ENCODE measurements at regions not wholly inside any gene's neighbourhood (a gene's known extent, or its start where the extent isn't known, plus 50 kb on each side); places are given as distances from the start of the nearest gene placed in this dataset.

GRCh38 chr9:36488389-36488756 lies 84.3 kb upstream of the MELK start:
- CTCF ChIA-PET = interaction anchor here (0.6 kb wide), 1 partner anchor 12 kb away, joined by 6 read pairs; no protein-coding TSS in a partner anchor
- intact Hi-C loops (cut with micrococcal nuclease) = no loop called here
- POLR2A ChIA-PET (ENCODE audit: unreplicated experiment) = interaction anchor here (0.6 kb wide), 1 partner anchor 81 kb away, joined by 3 read pairs; no protein-coding TSS in a partner anchor
- H3K4me2 ChIP-seq (ENCODE audit: low read length) = peak overlapping the region; percentile 97
- no peaks in the 10 kb centered on the region for H3K36me3 ChIP-seq (ENCODE audit: low read depth, low read length)
- H4K20me1 ChIP-seq (ENCODE audit: low read length) = no peaks in the 10 kb centered on the region
- H3F3A ChIP-seq (ENCODE audit: low read length, unreplicated experiment) = no peaks in the 10 kb centered on the region
- H2AFZ ChIP-seq (ENCODE audit: low read length) = peak overlapping the region; percentile 99
- peak overlapping the region; percentile 73 for H3K9ac ChIP-seq (ENCODE audit: low read length)
- H3K9me3 ChIP-seq (ENCODE audit: low read length) = no peaks in the 10 kb centered on the region
- no peak overlapping the region for H3K27ac ChIP-seq (ENCODE audit: low read length)
- ATAC-seq (no peak), DNase-seq (no peak)
- H3K79me2 ChIP-seq (ENCODE audit: low read length) = peaks cover 29% of the 10 kb centered on the region
- H3K4me1 ChIP-seq (ENCODE audit: insufficient read depth, low read length) = no peaks in the 10 kb centered on the region; the same call in 1 of the 2 replicates
- no TSS peak for BruUV-seq (replicated peaks)
- H3K27me3 ChIP-seq (ENCODE audit: low read length) = no peaks in the 10 kb centered on the region
- no peaks in the 10 kb centered on the region for H3K9me2 ChIP-seq (replicated peaks; ENCODE audit: low read length)
- peak overlapping the region; percentile 79 for H3K4me3 ChIP-seq (ENCODE audit: low read length)
- TF ChIP-seq, protein P1, sequence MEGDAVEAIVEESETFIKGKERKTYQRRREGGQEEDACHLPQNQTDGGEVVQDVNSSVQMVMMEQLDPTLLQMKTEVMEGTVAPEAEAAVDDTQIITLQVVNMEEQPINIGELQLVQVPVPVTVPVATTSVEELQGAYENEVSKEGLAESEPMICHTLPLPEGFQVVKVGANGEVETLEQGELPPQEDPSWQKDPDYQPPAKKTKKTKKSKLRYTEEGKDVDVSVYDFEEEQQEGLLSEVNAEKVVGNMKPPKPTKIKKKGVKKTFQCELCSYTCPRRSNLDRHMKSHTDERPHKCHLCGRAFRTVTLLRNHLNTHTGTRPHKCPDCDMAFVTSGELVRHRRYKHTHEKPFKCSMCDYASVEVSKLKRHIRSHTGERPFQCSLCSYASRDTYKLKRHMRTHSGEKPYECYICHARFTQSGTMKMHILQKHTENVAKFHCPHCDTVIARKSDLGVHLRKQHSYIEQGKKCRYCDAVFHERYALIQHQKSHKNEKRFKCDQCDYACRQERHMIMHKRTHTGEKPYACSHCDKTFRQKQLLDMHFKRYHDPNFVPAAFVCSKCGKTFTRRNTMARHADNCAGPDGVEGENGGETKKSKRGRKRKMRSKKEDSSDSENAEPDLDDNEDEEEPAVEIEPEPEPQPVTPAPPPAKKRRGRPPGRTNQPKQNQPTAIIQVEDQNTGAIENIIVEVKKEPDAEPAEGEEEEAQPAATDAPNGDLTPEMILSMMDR (conservative IDR thresholded peaks at IDR 0.05; ENCODE audit: low read depth, low read length) = no peak
- no peak for TF ChIP-seq EZH2phosphoT487 (IDR thresholded peaks at IDR 0.05; ENCODE audit: borderline replicate concordance, low read length)
- TF ChIP-seq EZH2 (IDR thresholded peaks at IDR 0.05; ENCODE audit: low read length, unreplicated experiment) = no peak

DNA sequence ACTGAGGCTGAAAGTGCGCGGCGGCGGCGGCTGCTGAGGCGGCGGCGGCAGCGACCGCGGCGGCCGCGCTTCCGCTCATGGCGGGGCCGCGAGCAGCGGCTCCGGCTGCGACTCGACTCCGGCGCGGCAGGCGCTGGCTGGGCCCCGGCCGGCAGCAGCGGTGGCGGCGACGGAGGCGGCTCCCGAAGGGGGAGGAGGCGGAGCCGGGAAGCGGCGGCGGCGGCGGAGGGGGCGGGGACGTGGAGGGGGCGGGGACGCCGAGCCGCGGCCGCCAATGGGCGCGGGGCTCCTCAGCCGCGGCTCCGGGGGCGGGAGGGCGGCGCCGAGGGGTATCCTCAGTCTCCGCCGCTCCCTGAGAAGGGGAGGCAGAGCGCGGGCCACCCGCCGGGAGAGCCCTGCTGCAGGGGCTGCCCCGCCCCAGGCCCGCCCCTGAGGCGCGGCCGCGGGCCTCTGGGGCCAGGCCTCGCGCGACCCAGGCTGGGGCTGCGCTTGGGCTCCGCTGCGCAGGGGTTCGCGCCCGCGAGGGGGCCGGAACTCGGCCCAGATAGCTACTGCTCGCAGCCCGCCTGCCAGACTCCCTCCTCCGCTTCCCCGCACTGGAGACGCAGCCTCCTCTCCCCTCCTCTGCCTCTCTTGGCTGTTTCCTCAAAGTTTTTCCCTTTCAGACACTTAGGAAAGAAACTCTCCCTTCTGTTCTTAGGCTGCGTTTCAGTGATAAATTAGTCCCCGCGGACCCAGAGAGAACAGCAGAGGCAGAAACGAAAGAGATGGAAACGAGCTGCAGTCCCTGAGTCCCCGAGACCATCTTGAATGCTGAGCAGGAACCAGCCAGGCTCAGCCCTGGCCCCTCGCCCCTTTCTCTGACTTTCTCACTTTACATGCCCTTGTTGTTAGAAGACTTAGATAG lies 85.0 kb upstream of the MELK start:
- Histone ChIP-seq H3K9ac (ENCODE audit: low read length) (peak overlapping the region; percentile 73), H4K20me1 (ENCODE audit: low read length) (no peaks in the 10 kb centered on the region), H3K27ac (ENCODE audit: low read length) (no peak overlapping the region; the same call in 1 of the 2 replicates), H3K79me2 (ENCODE audit: low read length) (peaks cover 30% of the 10 kb centered on the region), H3K9me2 (replicated peaks; ENCODE audit: low read length) (no peaks in the 10 kb centered on the region), H3F3A (ENCODE audit: low read length, unreplicated experiment) (no peaks in the 10 kb centered on the region), H3K36me3 (ENCODE audit: low read depth, low read length) (no peaks in the 10 kb centered on the region), H3K4me3 (ENCODE audit: low read length) (peak overlapping the region; percentile 79), H3K4me2 (ENCODE audit: low read length) (peak overlapping the region; percentile 97), H3K27me3 (ENCODE audit: low read length) (no peaks in the 10 kb centered on the region), H3K9me3 (ENCODE audit: low read length) (no peaks in the 10 kb centered on the region), H2AFZ (ENCODE audit: low read length) (peak overlapping the region; percentile 99), H3K4me1 (ENCODE audit: insufficient read depth, low read length) (no peaks in the 10 kb centered on the region; the same call in 1 of the 2 replicates)
- ATAC-seq (peak; percentile 92), DNase-seq (peak; percentile 90)
- TF ChIP-seq EZH2phosphoT487 (IDR thresholded peaks at IDR 0.05; ENCODE audit: borderline replicate concordance, low read length) (no peak), EZH2 (IDR thresholded peaks at IDR 0.05; ENCODE audit: low read length, unreplicated experiment) (no peak)
- TF ChIP-seq, protein P1 (conservative IDR thresholded peaks at IDR 0.05; ENCODE audit: low read depth, low read length) = no peak
- intact Hi-C loops (cut with micrococcal nuclease) = no loop called here
- ChIA-PET CTCF (interaction anchor here (0.6 kb wide), 1 partner anchor 12 kb away, joined by 6 read pairs; no protein-coding TSS in a partner anchor), POLR2A (ENCODE audit: unreplicated experiment) (interaction anchor here (0.6 kb wide), 1 partner anchor 80 kb away, joined by 3 read pairs; no protein-coding TSS in a partner anchor)
- TSS peak; percentile 91 for BruUV-seq (replicated peaks)
